Activated naive CD4-positive, alpha-beta T cell treated with Interleukin-2 at 50 U/mL for 16 hours (primary cell): ENCODE measurements at regions not wholly inside any gene's neighbourhood (a gene's known extent, or its start where the extent isn't known, plus 50 kb on each side); places are given as distances from the start of the nearest gene placed in this dataset.

Experiments
- DNase-seq: peaks from one replicate; pipeline ENCODE4 v3.0.0-alpha.2; 2020

DNA sequence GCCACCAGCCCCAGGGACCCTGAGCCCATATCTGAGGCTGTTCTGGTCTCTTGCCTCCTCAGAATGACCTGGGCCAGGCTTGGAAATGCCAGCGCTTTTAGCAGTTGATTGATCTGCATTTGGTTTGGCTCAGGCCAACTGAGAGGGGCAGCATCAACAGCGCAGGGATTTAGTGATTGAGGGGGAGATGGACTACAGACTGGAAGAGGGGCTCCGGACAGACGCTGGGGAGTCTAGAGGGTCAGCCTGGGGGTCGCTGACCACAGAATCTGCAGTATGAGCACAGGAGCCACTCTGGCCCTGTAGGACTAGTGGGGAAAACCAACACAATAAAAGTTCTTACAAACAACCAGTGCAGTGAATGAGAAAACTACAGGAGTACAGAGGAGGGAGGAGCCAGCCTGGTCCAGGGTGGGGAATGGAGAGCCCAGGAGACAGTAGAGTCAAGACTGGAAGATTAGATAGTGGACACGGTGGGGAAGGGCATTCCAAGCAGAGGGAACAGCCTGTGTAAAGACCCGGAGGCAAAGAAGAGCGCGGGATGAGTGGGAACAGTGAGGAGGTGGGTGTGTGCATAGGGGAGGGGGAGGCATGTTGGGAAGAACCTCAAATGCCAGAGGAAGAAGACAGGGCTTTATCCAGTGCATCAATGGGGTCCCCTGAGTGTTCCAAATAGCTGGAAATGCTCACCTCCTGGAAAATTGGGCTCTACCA is 128.9 kb downstream of the MRM1 start:
- no peak for DNase-seq

DNA sequence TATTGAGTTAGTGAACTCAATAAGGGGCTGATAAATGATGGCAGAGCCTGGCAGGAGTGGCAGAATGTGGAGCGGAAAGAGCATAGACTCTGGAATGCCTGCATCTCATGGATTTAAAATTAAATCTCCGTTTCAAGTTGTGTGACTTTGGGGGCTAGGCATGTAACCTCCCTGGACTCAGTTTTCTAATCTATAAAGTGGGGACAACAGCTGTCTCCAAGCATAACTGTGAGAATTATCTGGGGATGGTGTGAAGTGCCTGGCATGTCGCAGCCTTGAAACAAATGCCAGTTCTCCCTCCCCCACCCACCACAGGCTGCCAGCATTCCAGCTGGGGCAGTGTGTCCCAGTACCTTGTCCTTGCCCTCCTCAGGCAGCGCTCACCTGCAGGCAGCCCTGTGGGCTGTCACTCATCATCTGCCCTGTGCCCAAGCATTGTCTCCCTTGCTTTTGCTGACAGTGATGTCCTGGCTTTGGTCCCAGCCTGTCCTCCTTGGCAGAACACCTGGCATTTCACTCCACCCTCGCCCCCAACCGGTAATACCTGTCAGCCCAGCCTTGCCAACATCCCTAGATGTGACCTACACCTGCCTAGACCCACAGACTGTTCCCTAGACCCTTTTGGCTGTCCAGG is 129.6 kb downstream of the MRM1 start:
- no peak for DNase-seq

DNA sequence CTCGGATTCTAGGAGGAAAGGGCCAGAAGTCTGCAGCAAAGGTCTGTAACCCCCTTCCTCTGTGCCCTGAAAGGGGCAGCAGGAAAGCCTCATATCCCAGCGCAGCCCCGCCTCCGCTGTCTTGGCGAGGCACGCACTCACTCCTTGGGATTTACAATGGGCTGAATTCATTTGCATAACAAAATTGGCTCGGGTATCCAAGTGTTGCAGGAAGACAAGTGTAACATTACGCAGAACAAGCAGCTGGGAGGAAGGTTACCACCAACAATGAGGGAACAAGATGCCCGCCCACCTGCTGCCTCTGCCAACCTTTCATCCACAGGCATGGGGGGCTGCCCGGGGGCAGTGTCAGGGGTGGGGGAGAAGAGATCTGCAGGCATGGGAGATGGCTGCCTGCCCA is 130.4 kb downstream of the MRM1 start:
- DNase-seq, result no peak

DNA sequence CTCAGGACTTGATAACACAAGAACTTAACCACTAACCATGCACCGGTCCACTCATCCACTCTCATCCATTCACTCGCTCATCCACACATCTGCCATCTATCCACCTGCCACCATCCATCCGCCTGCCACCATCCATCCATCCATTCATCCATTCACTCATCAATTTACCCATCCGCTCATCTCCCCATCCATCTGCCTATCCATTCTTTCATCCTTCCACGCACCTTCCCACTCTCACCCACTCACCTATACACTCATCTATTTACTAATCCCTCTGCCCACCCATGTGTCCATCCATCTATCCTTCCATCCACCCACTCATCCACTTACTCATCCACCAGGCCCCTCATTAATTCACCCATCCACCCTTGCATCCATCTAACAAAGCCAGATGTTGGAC is 131.0 kb downstream of the MRM1 start:
- no peak for DNase-seq

DNA sequence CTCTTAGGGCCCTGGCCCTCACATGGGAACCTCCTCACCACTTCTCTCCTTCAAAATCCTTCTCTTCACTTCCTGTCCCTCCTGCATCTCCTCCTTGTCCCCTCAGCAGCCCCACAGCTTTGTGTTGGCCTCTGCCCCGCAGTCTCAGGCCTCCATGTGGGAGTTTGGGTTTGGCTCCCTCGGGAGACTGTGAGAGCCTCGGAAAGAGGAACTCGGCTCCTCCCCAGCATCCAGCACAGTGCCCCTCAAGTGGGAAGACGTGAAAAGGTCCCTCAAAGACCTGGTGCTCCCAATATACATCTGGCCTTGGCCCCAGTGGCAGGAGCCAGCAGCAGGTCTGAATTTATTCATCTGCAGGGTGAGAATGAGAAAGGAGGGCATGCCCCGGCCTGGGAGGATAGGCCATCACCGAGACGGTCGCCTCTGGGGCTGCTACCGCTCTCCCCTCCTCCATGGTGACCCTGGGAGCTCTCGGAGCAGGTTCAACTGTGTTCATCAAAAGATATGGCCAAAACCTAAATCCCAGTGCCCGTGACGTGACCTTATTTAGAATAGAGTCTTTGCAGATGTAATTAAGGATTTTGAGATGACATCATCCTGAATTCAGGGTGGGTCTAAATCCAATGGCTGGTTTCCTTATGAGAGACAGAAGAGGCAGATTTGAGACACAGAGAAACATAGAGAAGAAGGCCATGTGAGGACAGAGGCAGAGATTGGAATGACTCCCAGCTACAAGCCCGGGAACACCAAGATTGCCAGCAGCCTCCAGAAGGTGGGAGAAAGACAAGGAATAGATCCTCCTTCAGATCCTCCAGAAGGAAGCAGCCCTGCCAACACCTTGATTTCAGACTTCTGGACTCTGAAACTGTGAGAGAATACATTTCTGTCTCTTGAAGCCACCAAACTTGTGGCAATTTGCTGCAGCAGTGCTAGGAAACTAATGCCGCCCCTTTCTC is 135.1 kb downstream of the MRM1 start:
- DNase-seq, result no peak

DNA sequence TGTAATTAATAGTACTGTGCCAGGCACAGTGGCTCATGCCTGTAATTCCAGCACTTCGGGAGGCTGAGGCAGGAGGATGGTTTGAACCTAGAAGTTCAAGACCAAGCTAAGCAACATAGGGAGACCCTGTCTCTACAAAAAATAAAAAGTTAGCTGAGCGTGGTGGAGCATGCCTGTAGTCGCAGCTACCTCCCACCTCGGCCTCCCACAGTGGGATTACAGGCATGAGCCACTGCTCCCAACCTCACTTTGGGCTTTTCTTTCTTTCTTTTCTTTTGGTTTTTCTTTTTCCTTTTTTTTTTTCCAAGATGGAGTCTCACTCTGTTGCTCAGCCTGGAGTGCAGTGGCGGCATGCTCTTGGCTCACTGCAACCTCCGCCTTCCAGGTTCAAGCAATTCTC is 137.8 kb downstream of the MRM1 start:
- DNase-seq, result no peak

DNA sequence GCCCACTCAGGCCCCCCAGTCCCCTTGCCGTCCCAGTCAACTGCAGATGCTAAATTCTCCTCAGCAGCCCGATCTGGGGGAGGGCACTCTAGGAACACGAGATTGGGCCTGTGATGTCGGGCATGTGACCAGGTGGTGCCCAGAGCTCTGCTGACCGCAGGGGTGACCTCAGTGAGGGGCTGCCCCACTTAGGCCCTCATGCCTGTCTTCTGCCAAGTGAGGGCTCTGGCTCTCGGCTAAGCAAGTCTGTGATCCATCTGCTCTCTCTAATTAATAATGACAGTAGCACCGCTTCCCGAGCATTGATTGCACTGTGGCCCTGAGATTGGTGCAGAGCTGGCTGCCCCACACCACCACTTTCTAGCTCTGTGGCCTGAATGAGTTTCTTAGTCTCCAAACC is 138.8 kb downstream of the MRM1 start:
- no peak for DNase-seq

DNA sequence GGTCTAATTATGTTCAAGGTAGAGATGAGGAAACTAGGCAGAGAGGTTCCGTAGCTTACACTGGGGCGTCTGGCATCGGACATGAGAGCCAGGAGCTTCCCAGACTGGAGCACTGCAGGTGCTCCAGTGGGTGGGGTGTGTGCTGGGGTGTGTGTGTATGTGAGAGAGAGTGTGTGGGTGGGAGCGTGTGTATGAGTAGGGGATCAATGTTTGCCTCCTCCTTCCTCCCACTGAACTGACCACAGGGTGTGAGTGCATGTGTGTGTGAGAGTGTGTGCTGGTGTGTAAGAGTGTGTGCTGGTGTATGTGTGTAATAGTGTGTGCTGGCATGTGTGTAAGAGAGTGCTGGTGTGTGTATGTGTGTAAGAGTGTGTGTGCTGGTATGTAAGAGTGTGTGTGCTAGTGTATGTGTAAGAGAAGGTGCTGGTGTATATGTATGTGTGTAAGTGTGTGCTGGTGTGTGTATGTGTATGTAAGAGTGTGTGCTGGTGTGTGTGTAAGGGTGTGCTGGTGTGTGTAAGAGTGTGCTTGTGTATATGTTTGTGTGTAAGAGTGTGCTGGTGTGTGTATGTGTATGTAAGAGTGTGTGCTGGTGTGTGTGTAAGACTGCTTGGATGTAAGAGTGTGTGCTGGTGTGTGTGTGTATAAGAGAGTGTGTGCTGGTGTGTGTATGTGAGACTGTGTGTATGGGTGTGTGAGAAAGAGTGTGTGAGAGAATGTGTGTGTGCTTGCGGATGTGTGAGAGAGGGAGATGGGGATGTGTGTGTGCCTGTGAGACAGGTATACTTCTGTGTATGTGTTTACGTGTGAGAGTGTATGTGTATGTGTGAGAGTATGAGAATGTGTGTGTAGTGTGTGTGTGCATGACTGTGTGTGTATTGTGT is 139.9 kb downstream of the MRM1 start:
- no peak for DNase-seq

DNA sequence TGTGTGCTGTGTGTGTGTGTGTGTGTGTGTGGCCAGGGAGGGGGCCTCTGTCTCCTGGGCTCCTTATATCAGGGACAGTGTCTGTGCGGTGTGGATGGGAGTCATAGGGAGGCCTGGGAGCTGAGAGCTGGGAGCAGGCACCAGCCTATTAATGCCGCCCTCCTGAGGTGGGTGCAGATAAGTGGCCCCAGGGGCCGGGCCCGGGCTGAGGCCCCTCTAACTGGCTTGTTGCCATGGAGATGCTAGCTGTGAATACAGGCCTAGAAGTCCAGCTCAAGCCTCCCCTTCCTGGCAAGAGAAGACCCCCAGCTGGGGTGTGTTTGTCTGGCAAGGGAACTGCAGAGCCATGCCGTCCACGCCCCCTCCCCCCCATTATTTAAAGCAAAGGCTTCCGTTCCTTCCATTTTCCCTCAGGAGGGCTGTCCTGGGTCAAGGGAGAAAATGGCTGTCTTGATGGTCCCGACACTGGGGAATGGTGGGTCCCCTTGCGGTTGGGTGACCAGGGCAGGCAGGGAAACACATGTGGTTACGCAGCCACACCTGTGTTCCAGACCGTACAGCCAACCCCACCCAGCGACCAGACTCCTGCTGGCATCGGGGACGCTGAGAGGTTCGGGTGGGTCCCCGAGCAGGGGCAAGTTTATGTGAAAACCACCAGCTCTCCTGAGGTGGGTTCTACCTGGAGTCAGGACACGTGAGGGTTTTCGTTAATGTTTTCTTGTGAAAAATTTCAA is 141.1 kb downstream of the MRM1 start:
- no peak for DNase-seq

DNA sequence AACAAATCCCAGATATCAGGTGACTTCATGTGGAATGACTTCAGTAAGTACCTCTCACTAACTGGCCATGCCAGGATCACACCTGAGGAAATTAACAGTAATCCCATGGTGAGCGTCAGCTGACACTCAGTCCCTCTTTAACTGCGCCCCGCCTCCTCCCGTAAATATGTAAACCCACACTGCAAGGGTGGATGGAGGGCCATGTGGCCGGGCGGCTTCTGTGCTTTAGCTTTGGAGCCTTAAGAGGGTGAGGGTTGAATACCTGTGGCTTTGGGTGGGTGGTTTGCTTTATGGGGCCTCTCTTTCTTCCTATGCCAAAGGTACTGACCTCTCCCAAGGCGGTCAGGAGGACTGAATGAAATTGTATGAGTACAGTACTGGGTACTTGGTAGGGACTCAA is 141.7 kb downstream of the MRM1 start:
- DNase-seq, result no peak

DNA sequence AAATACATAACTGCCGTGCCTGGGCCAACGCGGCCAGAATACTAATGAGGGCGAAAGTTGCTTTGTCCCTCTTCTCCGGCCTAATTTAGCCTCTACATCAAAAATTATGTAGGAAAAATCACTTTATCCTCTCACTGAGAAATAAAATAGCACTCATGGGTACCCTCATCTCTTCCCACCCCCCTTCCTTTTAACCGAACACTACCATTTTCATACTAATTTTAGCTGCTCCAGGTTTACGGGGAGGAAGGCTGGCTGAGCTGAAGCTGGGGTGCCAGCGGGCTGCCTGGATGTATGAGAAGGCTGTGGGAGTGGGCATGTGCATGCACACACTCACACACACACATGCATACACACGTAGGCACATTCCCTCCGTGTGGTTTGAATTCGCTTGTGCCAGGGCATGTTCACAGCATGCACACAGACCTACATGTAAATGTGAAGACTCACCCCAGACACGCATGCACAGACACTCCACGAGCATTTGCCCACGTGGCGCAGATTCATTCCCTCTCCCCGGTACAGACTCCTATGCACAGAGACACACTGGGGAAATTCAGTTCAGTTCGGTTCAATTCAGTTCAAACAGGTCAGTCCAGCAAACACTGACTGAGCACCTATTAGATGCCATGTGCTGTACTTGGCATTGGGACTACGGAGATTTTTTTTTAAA is 145.1 kb downstream of the MRM1 start:
- no peak for DNase-seq

DNA sequence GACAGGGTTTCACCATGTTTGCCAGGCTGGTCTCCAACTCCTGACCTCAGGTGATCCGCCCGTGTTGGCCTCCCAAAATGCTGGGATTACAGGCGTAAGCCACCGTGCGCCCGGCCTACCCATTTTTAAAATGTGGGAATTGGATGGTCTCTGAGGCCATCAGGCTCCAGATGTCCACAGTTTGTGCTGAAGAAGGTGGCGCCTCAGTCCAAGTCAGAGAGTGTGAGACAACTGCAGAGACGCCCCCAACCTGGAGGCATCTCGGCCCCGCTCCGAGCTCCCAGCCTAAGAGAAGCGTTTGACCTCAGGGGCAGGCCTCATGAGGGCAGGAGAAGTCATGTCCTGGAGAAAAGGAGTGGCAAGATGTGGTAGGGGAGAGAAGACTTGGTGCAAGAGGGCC is 146.5 kb downstream of the MRM1 start:
- DNase-seq, result no peak

DNA sequence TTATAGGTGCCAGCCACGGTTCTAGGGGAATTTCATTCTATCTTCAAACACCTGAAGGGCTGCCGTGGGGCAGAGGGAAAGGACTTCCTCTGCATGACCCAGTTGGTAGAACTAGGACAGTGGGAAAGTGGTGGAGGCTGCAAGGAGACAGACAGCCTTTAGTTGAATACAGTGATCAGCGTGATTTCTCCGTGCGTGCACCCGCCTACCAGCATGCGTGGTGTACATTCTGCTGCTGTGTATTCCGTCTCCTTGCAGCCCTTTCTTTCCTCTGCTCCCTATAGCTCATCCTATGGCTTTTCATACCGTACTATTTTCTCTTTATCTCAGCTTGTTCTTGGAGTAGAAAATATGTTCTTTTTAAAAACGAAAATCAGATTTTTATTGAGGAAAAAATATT is 146.9 kb downstream of the MRM1 start:
- no peak for DNase-seq

DNA sequence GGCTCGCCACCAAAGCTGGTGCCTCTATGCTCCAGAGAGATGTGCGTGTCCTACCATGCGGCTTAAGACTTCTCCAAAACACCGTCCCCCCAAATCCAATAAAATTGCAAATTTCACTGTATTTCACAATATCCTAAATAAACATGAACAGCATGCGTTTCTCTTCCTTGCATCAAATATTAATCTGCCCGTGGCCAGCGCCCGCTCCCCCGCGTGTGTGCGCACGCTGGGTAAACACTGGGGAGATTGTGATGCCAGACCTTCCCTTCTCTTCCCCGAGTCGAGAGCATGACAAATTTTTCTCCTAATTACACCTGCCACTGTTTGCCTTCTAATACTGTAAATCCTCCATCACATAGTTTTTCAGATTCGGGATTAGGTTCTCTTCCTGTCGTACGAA is 148.1 kb downstream of the MRM1 start:
- DNase-seq, result no peak

DNA sequence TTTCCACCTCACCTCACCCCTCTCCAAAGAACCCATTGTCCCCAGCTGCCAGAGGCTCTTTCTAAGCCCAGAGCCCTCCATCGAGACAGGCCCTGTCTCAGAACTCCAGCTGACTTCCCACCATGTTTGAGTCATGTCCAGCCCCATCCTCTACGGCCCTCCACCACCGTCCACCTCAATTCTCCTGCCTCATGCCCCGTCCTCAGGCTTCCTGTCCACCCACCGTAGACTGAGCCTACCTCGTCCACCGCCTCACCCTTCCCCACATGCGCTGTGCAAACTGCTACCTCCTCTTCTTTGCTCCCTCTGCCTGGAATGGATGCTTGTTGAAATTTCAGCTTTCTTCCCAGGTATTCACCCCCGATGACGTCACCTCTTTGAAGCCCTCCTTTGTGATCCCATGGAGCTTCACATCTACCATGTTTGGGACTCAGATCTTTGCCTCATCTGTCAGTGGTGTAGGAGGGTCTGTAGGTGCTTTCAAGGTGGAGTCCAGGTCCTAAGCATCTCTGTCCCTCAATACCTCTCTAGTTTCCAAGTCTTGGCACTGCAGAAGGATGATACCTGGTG is 149.0 kb downstream of the MRM1 start:
- no peak for DNase-seq

DNA sequence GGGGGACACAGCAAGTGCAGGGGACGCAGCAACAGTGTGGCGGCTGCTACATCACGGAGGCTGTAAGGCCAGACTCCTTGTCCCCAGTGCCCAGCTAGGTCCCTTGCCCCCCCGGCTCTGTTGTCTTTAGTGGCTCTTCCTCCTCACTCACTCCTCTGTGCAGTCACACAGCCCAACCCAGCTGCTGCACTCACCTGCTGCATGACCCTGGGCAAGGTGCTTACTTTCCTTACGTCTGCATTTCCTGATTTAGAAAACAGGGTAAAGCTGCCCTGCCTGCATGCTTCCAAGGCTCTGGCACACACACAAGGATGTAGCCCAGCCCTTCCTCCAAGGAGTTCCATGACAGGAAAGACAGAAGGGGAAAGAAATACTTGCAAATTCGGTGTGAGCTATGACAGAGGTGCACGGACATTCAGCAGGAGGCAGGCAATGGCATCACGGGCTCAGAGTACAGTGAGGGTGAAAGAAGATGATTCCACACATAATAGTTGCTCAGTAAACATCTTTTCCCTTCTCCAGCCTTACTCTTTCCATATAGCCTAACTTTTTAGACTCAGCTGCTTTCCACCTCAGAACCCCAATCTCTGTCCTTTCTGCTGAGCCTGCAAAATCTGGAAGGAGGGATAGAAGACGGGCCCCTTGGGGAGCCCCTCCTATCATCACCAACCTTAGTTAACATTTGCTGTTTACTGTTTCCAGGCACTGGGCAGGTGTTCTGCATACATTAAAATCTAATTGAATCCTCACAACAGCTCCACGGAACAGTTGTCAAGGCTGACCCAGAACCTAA is 150.9 kb downstream of the MRM1 start:
- no peak for DNase-seq

DNA sequence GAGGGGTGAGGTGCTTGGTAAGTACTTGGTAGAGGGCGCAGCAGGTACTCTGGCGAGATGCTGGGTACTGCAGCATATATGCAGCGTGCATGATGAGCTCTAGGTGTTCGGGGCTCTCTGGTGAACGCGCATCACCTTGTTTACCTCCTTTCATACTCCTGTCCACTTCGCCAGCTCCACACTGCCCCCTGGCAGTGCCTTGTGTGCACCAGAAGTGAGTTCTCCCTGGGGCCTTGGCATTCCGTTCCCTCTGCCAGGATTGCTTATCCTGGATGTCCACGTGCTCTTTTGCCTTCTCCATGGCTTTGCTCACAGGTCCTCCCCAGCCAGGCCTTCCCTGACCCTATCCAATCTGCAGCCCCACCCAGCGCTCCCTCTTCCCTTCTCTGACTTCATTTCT is 154.2 kb downstream of the MRM1 start:
- DNase-seq, result peak; percentile 51

DNA sequence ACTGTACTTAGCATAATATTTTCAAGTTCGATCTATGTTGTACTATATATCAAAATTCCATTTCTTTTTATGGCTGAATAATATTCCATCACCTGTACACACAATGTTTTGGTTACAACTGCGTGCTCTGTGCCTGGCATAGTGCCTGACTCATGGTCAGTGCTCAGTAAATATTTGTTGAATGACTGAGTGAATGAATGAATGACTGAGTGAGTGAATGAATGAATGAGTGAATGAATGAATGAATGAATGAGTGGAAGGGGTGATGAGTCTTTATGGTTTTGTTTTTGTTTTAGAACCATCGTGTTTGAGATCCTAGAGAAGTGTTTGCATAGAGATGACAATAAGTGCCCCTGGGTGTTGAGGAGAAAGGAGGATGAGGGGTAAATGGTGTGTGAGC is 155.3 kb downstream of the MRM1 start:
- DNase-seq, result no peak

DNA sequence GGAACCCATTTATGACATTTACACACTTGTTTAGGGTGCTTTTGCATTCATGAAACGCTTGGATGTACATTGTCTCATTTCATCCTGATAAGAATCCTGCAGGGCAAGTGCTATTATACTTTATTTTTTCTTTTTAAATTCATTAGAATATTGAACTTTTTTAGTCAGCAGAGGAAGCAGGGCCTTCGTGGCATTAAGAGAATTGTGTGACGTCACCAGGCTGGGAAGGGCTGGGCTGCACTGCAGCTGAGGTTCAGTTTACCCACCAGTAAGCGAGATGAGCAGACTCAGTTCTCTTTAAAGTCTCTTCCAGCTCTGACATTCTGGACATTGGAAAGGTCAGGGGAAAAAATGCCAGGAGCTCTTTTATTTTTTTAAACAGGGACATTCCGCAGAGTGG is 159.0 kb downstream of the MRM1 start:
- DNase-seq, result no peak

DNA sequence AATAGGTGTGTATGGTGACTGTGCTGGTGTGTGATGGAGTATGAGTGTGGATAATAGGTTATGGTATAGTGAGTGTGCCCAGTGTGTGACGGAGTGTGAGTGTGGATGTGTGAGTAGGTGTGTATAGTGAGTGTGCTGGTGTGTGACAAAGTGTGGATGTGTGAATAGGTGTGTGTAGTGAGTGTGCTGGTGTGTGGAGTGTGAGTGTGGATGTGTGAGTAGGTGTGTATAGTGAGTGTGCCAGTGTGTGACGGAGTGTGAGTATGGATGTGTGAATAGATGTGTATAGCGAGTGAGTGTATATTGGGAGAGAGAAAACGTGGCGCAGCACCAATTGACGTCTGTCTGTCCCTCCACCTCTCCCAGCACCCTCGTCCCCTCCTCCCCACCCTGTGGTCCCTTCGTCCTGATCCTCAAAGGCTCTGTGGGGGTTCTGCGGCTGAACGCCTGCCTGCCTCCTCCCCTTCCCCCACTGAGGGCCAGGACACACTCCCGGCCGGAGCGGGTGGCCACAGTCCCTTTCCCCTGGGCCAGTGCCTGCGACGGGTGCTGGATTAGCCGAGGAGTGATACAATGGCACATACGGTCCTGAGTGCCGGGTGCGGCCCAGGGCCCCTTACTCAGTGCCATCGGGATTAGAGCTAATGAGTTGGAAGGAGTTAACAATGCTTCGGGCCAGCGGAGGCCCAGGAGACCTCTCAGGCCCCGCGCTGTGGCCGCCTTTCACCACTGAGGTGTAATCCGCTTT is 160.0 kb downstream of the MRM1 start:
- no peak for DNase-seq
